Uterus (tissue), 2 donors: ENCODE measurements at regions not wholly inside any gene's neighbourhood (a gene's known extent, or its start where the extent isn't known, plus 50 kb on each side); places are given as distances from the start of the nearest gene placed in this dataset.

Source experiments
- POLR2A ChIP-seq, 2 donors: fragments of 450-650 bp; IDR thresholded peaks; one replicate each; pipeline ENCODE4 v1.6.1; 2016; ENCODE audit warnings: antibody characterized with exemption in 2 of 2, mild to moderate bottlenecking in 1 of 2, moderate library complexity in 1 of 2
- TF ChIP-seq, protein P1 (sequence below), 4 experiments: fragments of 200-600 bp in 2 of 4; fragments of 450-650 bp in 2 of 4; sonication (generic) in 2 of 4; IDR thresholded peaks; one replicate each; pipeline ENCODE4 v1.5.1; 2016 to 2019; ENCODE audit warnings: antibody characterized with exemption in 4 of 4, mild to moderate bottlenecking in 2 of 4, moderate library complexity in 1 of 4

DNA sequence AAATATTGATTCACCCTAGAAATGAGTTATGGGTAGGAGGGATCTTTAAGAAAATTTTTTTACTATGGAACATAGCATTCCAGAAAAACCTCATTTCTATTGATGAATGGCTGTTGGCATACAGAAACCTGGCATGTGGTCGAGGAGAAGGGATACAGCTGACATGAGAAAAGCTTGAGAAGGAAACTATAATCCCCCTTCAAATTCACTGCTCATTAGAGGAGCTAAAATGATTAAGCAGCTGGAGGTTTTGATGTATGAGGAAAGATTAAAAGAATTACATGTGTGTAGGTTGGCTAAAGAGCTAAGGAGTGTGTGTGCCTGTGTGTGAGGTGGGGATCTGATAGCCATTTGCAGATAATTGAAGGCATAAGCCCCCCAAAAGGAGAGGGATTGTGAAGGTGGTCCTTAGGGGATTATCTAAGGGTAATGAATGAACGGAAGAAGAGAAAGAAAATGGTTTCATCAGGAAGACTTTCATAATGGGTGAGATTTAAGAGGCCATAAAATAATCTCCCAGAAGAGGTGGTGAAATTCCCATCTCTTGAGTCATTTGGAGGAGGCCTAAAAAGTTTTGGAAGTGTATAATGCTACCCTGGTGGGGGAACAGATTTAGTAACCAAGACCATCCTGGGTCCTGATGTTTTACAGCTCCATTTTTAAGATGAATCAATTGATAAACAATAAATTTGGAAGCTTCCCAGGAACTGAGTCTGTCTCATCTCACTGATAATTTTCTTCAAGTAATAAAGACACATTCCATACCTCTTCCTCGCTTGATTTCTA lies 272.0 kb upstream of the HAND2 start:
- TF ChIP-seq, protein P1, sequence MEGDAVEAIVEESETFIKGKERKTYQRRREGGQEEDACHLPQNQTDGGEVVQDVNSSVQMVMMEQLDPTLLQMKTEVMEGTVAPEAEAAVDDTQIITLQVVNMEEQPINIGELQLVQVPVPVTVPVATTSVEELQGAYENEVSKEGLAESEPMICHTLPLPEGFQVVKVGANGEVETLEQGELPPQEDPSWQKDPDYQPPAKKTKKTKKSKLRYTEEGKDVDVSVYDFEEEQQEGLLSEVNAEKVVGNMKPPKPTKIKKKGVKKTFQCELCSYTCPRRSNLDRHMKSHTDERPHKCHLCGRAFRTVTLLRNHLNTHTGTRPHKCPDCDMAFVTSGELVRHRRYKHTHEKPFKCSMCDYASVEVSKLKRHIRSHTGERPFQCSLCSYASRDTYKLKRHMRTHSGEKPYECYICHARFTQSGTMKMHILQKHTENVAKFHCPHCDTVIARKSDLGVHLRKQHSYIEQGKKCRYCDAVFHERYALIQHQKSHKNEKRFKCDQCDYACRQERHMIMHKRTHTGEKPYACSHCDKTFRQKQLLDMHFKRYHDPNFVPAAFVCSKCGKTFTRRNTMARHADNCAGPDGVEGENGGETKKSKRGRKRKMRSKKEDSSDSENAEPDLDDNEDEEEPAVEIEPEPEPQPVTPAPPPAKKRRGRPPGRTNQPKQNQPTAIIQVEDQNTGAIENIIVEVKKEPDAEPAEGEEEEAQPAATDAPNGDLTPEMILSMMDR (IDR thresholded peaks at IDR 0.05), result no peak
- TF ChIP-seq POLR2A (IDR thresholded peaks at IDR 0.05), result no peak
